ENCODE measurements at regions not wholly inside any gene's neighbourhood (a gene's known extent, or its start where the extent isn't known, plus 50 kb on each side); places are given as distances from the start of the nearest gene placed in this dataset.
"Not testable (repeated sequence)": the region's sequence is repeated elsewhere in the genome, so short reads cannot be mapped to it uniquely, and the experiment has no call there.

DNA sequence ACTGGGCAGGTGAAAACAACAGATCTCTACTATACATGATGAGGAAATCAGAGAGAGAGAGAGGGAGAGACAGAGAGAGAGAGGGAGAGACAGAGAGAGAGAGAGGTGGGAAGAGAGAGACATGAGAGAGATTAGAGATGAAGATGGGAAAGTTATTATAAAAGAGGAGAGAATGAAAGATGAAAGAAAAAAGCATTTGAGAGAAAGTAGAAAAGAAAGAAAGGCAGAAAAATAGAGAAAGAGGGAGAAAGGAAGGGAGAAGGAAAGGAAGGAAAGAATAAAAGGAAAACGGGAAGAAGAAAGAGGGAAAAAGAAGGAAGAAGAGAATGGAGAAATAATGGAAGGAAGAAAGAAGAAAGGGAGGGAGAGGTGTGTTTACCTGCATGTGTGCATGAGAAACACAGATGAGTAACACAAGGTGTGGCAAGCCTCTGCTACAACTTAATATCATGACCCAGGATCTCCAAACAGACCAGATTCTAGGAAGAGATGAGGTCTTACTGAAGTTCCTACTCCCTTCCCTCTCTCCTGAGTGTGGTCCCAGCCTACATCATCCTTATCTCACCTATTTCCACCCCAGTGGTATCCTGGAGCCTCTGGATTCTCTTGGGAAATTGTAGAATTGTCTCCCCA is 176.3 kb downstream of the C12orf75 start:
- Mint-ChIP-seq H3K27ac (no peak overlapping the region), H3K4me1 (no peaks in the 10 kb centered on the region), H3K36me3 (no peaks in the 10 kb centered on the region), H3K27me3 (peaks cover 3% of the 10 kb centered on the region), H3K9me3 (no peaks in the 10 kb centered on the region), H3K4me3 (no peak overlapping the region)
- ATAC-seq (ENCODE audit: low read depth) (no peak), DNase-seq (no peak)
- POLR2A ChIA-PET = no interaction called here

DNA sequence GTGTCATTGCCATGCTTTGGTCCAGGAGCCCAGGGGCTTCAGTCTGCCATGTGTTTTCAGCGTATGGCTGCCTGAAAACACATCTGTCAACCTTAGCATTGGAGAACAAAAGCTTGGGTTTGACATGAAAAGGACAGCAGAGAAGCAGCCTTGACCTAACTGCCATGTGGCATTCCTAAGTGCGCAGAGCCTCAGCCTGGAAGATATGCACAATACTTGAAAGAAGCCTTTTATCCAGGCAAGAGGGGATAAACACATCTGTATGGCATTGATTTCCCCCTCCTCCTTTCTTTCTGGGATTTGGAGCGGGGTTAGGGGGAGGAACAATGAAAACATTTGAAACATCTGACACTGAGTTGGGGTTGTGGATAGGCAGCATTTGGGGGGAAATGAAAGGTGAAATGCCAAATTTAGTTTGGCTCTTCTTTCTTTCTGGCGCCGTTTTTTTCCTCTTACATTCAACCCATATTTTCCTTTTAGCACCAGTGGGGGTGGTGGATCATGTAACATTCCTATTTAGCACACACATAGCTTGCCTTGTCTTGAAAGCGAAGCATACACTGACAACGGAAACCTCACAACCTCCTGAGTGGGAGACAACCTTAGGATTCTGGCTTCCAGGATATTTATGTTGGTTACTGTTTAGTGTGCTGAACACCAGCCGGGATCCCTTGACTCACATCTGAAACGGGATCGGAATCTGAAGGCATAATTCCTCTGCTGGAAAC is 177.0 kb downstream of the C12orf75 start:
- DNase-seq = no peak
- H3K36me3 Mint-ChIP-seq = no peaks in the 10 kb centered on the region
- H3K9me3 Mint-ChIP-seq = no peaks in the 10 kb centered on the region
- H3K4me3 Mint-ChIP-seq = no peak overlapping the region
- POLR2A ChIA-PET = no interaction called here
- no peak for ATAC-seq (ENCODE audit: low read depth)
- peaks cover 8% of the 10 kb centered on the region for H3K27me3 Mint-ChIP-seq
- no peaks in the 10 kb centered on the region for H3K4me1 Mint-ChIP-seq
- H3K27ac Mint-ChIP-seq = no peak overlapping the region

DNA sequence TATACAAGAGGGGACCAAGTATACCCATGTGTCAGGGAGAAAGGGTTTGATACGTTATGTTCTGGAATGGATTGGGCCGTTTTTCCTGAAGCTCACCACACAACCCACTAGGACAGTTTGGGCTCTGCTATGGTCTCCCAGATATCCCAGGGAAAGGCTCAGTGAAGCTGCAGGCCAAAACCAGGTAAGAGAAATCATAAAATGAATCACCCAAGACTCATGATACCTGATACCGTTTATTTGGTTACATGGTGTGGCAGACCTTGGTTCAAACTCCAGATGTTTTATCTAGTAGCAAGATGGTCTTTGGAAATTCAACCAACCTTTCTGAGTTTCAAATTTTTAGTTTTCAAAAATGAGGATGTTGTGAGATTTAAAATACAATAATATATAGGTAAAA is 177.6 kb downstream of the C12orf75 start:
- H3K36me3 Mint-ChIP-seq = no peaks in the 10 kb centered on the region
- DNase-seq (no peak), ATAC-seq (ENCODE audit: low read depth) (no peak)
- H3K27ac Mint-ChIP-seq = no peak overlapping the region
- no peak overlapping the region for H3K4me3 Mint-ChIP-seq
- peaks cover 8% of the 10 kb centered on the region for H3K27me3 Mint-ChIP-seq
- H3K4me1 Mint-ChIP-seq = no peaks in the 10 kb centered on the region
- POLR2A ChIA-PET = no interaction called here
- H3K9me3 Mint-ChIP-seq = no peaks in the 10 kb centered on the region

DNA sequence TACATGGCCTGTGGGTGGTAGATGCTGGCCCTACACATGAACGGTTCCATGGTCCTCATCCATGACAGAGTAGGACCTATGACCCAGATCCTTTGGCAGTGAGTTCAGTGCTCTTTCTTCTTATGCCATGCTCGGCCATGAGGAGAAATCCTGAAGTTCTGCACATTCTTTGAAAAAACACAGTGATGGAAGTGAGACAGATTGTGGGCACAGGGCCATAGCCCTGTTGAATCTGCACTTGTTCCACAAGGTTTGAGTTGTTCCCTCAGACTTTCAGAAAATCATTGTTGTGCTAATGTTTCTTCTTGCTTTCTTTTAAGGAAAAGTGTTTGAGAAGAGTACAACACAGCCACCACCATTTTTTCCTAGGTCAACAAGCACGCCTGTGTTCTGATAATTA is 180.0 kb downstream of the C12orf75 start:
- H3K4me1 Mint-ChIP-seq = no peaks in the 10 kb centered on the region
- H3K36me3 Mint-ChIP-seq = no peaks in the 10 kb centered on the region
- no peaks in the 10 kb centered on the region for H3K9me3 Mint-ChIP-seq
- DNase-seq (no peak), ATAC-seq (ENCODE audit: low read depth) (no peak)
- H3K27ac Mint-ChIP-seq = no peak overlapping the region
- H3K27me3 Mint-ChIP-seq = peaks cover 8% of the 10 kb centered on the region
- POLR2A ChIA-PET = no interaction called here
- no peak overlapping the region for H3K4me3 Mint-ChIP-seq

DNA sequence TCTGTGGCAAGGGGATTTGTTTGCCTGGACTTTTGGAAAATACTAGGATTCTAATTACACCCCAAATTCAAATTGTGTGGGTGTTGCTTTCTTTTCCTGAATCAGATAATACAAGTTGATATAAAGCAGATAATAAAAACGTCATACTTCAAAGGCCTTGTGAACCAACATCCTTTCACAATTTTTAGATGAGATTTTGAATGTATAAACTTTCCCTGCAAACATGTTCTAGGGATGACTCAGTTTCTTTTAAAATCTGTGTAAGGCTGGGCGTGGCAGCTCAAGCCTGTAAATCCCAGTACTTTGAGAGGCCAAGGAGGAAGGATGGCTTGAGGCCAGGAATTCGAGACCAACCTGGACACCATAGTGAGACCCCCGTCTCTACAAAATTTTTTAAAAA is 182.4 kb downstream of the C12orf75 start:
- H3K9me3 Mint-ChIP-seq; POLR2A ChIA-PET; H3K36me3 Mint-ChIP-seq; H3K27ac Mint-ChIP-seq; H3K4me3 Mint-ChIP-seq; H3K27me3 Mint-ChIP-seq; DNase-seq; ATAC-seq (ENCODE audit: low read depth); H3K4me1 Mint-ChIP-seq: not testable (repeated sequence)

DNA sequence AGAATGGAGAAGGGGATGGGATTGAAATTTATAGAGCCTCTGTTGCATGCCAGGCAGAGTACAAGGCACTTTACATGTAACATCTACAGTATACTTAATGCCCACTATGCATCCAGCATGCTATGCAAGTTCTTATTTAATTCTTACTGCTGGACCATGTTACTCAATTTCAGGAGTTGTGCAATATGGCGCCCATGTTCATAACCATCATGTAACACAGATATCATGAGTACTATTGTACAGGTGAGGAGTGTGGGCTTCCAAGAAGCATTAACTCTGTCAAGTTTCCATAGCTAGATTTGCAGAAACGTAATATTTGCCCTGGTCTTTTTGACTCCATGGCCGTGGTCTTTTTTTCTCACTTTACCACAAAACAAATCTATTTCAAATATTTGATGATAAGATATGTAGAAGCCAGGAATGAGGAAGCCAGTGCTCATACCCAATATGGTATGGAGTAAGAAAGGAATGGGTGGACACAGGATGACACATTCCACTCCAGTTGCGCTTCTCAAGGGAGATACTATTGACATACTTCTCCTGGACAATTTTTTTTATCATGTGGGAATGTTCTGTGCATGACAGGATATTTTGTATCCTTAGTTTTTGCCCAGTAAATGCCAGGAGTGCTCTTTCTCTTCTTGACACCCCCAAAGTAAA is 191.8 kb downstream of the C12orf75 start:
- ATAC-seq (ENCODE audit: low read depth) = no peak
- no peak overlapping the region for H3K4me3 Mint-ChIP-seq
- DNase-seq = no peak
- POLR2A ChIA-PET = no interaction called here
- no peaks in the 10 kb centered on the region for H3K36me3 Mint-ChIP-seq
- H3K4me1 Mint-ChIP-seq = no peaks in the 10 kb centered on the region
- no peaks in the 10 kb centered on the region for H3K9me3 Mint-ChIP-seq
- H3K27me3 Mint-ChIP-seq = peaks cover under 1% of the 10 kb centered on the region
- H3K27ac Mint-ChIP-seq = no peak overlapping the region

DNA sequence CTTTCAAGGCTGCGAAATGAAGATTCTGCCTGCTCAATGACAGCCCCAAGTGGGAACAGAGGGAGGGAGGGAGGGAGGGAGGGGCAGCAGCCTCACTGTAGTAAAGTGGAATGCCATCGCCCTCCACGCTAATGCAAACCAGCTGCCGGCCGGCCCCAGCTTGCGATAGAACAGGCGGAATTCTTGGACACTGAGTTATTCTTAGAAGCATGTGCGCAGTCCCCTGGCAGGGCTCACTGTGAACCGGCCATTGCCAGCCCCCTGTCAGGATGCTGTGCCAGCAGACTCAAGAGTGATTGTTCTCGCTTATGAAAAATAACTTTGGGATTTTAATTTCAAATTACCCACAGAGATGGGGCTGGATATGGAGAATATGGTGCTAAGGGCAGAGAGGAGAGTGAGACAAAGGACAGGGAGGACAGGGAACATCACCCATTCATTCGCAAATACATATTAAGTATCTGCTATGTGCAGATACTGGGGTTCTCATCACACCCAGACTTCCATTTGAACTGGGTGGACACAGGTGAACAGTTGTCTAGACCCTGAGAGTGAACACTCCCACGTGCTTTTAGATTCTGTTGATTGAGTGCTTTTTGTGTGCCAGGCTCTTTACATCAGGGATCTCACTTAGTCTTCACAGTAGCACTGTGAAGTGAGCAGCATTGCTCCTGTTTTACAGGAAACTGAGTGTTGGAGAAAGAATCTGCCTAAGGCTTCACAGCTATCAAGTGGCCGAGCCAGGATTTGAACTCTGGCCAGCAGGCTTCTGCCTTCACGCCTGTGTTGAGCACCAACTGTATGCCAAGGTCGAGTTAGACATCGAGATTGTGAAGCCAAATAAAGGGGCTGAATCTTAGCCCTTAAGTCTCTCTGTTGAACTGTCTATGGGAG is 192.9 kb downstream of the C12orf75 start:
- POLR2A ChIA-PET = no interaction called here
- Mint-ChIP-seq H3K4me3 (no peak overlapping the region), H3K36me3 (no peaks in the 10 kb centered on the region), H3K9me3 (no peaks in the 10 kb centered on the region), H3K4me1 (no peaks in the 10 kb centered on the region), H3K27ac (no peak overlapping the region), H3K27me3 (peaks cover 2% of the 10 kb centered on the region)
- DNase-seq (no peak), ATAC-seq (ENCODE audit: low read depth) (no peak)

DNA sequence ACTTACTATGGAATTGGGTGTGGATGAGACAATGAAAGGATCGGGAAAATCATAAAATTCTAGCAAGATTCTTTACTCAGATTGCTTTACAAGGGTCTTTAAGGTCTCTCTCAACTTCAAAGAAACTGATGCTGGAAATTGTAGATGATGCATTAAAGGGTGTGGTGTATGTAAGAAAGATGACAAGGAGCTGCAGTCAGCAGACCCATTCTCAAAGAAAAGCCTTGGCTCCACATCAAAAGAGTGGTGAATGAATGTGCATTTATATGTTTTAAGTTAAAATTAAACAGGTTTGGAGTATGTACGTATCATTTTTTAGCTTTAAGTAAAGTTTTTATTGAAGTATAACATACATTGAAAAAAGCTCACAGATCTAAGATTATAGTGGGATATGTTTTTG is 194.5 kb downstream of the C12orf75 start:
- Mint-ChIP-seq H3K4me1 (no peaks in the 10 kb centered on the region), H3K9me3 (no peaks in the 10 kb centered on the region), H3K4me3 (no peak overlapping the region), H3K27ac (no peak overlapping the region), H3K27me3 (peaks cover 8% of the 10 kb centered on the region), H3K36me3 (no peaks in the 10 kb centered on the region)
- no peak for ATAC-seq (ENCODE audit: low read depth)
- DNase-seq = no peak
- POLR2A ChIA-PET = no interaction called here

DNA sequence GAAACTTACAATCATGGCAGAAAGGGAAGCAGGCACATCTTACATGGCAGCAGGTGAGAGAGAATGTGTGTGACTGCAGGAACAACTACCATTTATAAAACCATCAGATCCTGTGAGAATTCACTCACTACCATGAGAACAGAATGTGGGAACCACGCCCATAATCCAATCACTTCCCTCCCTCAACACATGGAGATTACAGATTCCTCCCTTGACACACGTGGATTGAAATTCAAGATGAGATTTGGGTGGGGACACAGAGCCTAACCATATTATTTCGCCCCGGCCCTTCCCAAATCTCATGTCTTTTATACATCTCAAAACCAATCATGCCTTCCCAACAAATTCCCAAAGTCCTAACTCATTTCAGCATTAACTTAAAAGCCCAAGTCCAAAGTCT is 203.6 kb downstream of the C12orf75 start:
- Mint-ChIP-seq H3K36me3 (no peaks in the 10 kb centered on the region), H3K4me1 (no peaks in the 10 kb centered on the region), H3K27ac (no peak overlapping the region), H3K4me3 (no peak overlapping the region), H3K9me3 (peaks cover 5% of the 10 kb centered on the region), H3K27me3 (peaks cover 10% of the 10 kb centered on the region)
- POLR2A ChIA-PET = no interaction called here
- DNase-seq = no peak
- ATAC-seq (ENCODE audit: low read depth) = no peak

DNA sequence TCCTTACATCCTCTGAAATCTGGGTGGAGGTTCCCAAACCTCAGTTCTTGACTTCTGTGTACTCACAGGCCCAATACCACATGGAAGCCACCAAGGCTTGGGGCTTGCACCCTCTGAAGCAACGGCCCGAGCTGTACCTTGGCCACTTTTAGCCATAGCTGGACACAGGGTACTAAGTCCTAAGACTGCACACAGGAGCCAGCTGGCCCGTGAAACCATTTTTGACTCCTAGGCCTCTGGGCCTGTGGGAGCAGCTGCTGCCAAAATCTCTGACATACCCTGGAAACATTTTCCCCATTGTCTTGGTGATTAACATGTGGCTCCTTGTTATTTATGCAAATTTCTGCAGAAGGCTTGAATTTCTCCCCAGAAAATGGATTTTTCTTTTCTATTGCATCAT is 204.5 kb downstream of the C12orf75 start:
- ATAC-seq (ENCODE audit: low read depth); H3K27me3 Mint-ChIP-seq; H3K36me3 Mint-ChIP-seq; H3K4me1 Mint-ChIP-seq; DNase-seq; H3K27ac Mint-ChIP-seq; POLR2A ChIA-PET; H3K9me3 Mint-ChIP-seq; H3K4me3 Mint-ChIP-seq: not testable (repeated sequence)

DNA sequence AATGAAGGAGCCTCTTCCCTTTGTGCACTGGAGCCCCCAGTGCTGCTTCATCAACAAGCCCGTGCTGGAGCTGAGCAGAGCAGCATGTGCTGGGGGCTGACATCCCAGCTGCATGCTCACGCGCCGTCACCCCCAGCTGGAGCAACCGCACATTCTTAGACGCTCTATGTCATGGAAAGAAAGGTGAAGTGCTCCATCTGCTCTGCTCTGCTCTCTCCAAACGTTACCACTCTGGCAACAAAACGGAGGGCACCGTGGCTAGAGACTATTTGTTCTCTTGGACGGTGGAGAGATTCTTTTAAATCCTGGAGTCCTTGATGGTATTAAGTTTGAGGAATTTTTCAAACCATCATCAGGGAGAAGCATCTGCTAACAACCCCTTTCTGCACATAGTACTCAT is 208.4 kb downstream of the C12orf75 start:
- no peak overlapping the region for H3K27ac Mint-ChIP-seq
- peaks cover 4% of the 10 kb centered on the region for H3K27me3 Mint-ChIP-seq
- no peak overlapping the region for H3K4me3 Mint-ChIP-seq
- ATAC-seq (ENCODE audit: low read depth) (no peak), DNase-seq (no peak)
- H3K9me3 Mint-ChIP-seq = peaks cover 3% of the 10 kb centered on the region
- POLR2A ChIA-PET = no interaction called here
- H3K36me3 Mint-ChIP-seq = no peaks in the 10 kb centered on the region
- H3K4me1 Mint-ChIP-seq = no peaks in the 10 kb centered on the region

DNA sequence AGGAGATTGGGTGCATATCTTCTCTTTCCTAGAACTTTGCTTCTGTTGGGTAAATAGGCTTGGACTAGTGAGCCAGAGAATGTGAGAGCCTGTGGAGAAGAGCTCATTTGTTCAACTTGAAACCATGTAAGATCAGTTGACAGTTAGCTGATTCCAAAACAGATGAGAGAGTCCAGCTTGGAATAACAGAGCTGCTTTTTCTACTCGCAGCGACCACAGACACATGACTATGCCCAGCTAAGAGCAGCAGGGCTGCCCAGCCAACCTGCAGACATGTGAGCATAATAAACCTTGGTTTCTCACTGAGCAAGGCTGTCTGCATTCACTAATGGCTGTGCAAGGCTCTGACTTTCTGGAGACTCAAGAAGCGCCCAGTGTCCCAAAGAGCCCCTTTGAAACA is 209.2 kb downstream of the C12orf75 start:
- Mint-ChIP-seq H3K4me3 (no peak overlapping the region), H3K4me1 (no peaks in the 10 kb centered on the region), H3K27me3 (peaks cover 4% of the 10 kb centered on the region), H3K9me3 (peaks cover under 1% of the 10 kb centered on the region), H3K36me3 (no peaks in the 10 kb centered on the region), H3K27ac (no peak overlapping the region)
- no peak for ATAC-seq (ENCODE audit: low read depth)
- POLR2A ChIA-PET = no interaction called here
- DNase-seq = no peak

DNA sequence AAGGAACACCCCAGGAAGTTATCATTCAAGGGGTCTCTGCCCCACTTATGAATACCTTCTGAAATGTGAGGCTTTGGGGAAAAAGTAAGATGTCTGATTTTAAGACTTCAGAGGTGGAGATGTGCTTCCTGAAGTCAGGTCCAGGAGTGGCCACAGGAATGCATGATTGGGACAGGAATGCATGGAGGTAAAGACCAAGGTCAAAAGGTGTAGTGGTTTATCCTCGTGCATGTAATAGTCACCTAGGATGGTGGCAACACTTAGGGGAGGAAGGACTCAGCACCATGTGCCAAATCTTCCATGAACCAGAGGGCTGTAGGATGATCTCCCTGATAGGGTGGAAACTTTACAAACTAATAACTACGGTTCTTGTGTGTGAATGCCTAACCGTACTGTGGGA is 217.3 kb downstream of the C12orf75 start:
- Mint-ChIP-seq H3K4me3 (no peak overlapping the region), H3K27me3 (no peaks in the 10 kb centered on the region), H3K27ac (no peak overlapping the region), H3K36me3 (no peaks in the 10 kb centered on the region), H3K9me3 (no peaks in the 10 kb centered on the region), H3K4me1 (no peaks in the 10 kb centered on the region)
- ATAC-seq (ENCODE audit: low read depth) = no peak
- no peak for DNase-seq
- POLR2A ChIA-PET = no interaction called here
